Caco-2 (cell line): ENCODE measurements at regions not wholly inside any gene's neighbourhood (a gene's known extent, or its start where the extent isn't known, plus 50 kb on each side); places are given as distances from the start of the nearest gene placed in this dataset.

Experiments
- BruUV-seq: library from RNA; stranded (reverse); fragments of 400-500 nt; replicated peaks from 2 replicates; lab custom pipeline; 2021; lab: Mats Ljungman, UMichigan
- CTCF ChIA-PET: fragments of 300-600 bp; sonication (Branson Sonifier 250); formaldehyde crosslinking; loops from one replicate; lab custom pipeline; 2022; ENCODE audit warnings: antibody characterized with exemption; lab: Charles Lee
- POLR2A ChIA-PET: fragments of 300-600 bp; sonication (Branson Sonifier 250); formaldehyde crosslinking; loops from one replicate; lab custom pipeline; 2022; ENCODE audit warnings: antibody characterized with exemption; lab: Charles Lee
- DNase-seq, 2 experiments: peaks; one replicate each; pipeline versions ENCODE4 v3.0.0 to v3.0.0-alpha.2; 2020 to 2022
- H3K27me3 ChIP-seq: replicated peaks from 2 replicates; pipeline ENCODE4 v1.6.0; 2011; ENCODE audit warnings: low read length; ENCODE audit not compliant: control insufficient read depth, insufficient read depth
- H3K36me3 ChIP-seq: 2 replicates; pipeline ENCODE4 v1.5.1; 2011; ENCODE audit warnings: low read length; ENCODE audit not compliant: control insufficient read depth, insufficient read depth
- H3K4me1 ChIP-seq: fragments of 250-450 bp; sonication (Bioruptor Pico); 2 replicates; pipeline ENCODE4 v1.5.1; 2020; ENCODE audit warnings: mild to moderate bottlenecking
- H3K4me3 ChIP-seq: 2 replicates; pipeline ENCODE4 v1.5.1; 2011; ENCODE audit warnings: low read depth, mild to moderate bottlenecking, control low read depth, low read length
- H3K9me3 ChIP-seq: fragments of 250-450 bp; sonication (Bioruptor Pico); 2 replicates; pipeline ENCODE4 v1.5.1; 2020; ENCODE audit warnings: mild to moderate bottlenecking, moderate library complexity
- H3K27ac Mint-ChIP-seq: one replicate; pipeline ENCODE4 v1.8.0; 2022; ENCODE audit warnings: mixed read lengths; ENCODE audit not compliant: unreplicated experiment
- H3K27me3 Mint-ChIP-seq: one replicate; pipeline ENCODE4 v1.8.0; 2022; ENCODE audit warnings: mixed read lengths; ENCODE audit not compliant: insufficient read depth, unreplicated experiment
- H3K36me3 Mint-ChIP-seq: one replicate; pipeline ENCODE4 v1.8.0; 2022; ENCODE audit warnings: mild to moderate bottlenecking, mixed read lengths; ENCODE audit not compliant: insufficient read depth, unreplicated experiment
- H3K4me1 Mint-ChIP-seq: one replicate; pipeline ENCODE4 v1.8.0; 2022; ENCODE audit warnings: low read depth, mixed read lengths; ENCODE audit not compliant: unreplicated experiment
- H3K4me3 Mint-ChIP-seq: one replicate; pipeline ENCODE4 v1.8.0; 2022; ENCODE audit warnings: mild to moderate bottlenecking, moderate library complexity, mixed read lengths; ENCODE audit not compliant: unreplicated experiment
- H3K9me3 Mint-ChIP-seq: one replicate; pipeline ENCODE4 v1.8.0; 2022; ENCODE audit warnings: mixed read lengths; ENCODE audit not compliant: unreplicated experiment
- CTCF ChIP-seq, 2 experiments: fragments of 200-600 bp in 1 of 2; IDR thresholded peaks; 1 replicate in 1 of 2; 2 replicates in 1 of 2; pipeline versions ENCODE4 v1.5.1 to v1.8.0; 2011 to 2022; ENCODE audit warnings: antibody characterized with exemption in 1 of 2, control low read depth in 1 of 2, inconsistent platforms in 1 of 2, low read depth in 1 of 2, low read length in 1 of 2, mild to moderate bottlenecking in 1 of 2, moderate library complexity in 1 of 2; ENCODE audit not compliant: insufficient read depth in 1 of 2, severe bottlenecking in 1 of 2, unreplicated experiment in 1 of 2
- intact Hi-C: fragments of 100-400 bp; cut with micrococcal nuclease; formaldehyde crosslinking; loops from one replicate; pipeline ENCODE4 v1.10.0; 2022; ENCODE audit not compliant: unreplicated experiment

GRCh38 chr13:109418111-109418510 is 368.3 kb downstream of the IRS2 start:
- intact Hi-C loops = no loop called here
- H3K36me3 ChIP-seq = no peaks in the 10 kb centered on the region
- Mint-ChIP-seq H3K27ac (no peak overlapping the region), H3K9me3 (no peaks in the 10 kb centered on the region), H3K36me3 (no peaks in the 10 kb centered on the region), H3K27me3 (peaks cover 25% of the 10 kb centered on the region), H3K4me3 (no peak overlapping the region), H3K4me1 (no peaks in the 10 kb centered on the region)
- POLR2A ChIA-PET = no interaction called here
- H3K4me1 ChIP-seq = no peaks in the 10 kb centered on the region
- DNase-seq = no peak
- CTCF ChIA-PET = interaction anchor here (0.6 kb wide), 1 partner anchor 163 kb away, joined by 7 read pairs; no protein-coding TSS in a partner anchor
- no peak overlapping the region for H3K4me3 ChIP-seq
- H3K27me3 ChIP-seq = no peaks in the 10 kb centered on the region
- BruUV-seq = no TSS peak
- no peaks in the 10 kb centered on the region for H3K9me3 ChIP-seq
- no peak for TF ChIP-seq CTCF (IDR thresholded peaks at IDR 0.05; ENCODE audit: insufficient read depth in 1 of 2, low read depth in 1 of 2, low read length in 1 of 2, severe bottlenecking in 1 of 2, unreplicated experiment in 1 of 2)

DNA sequence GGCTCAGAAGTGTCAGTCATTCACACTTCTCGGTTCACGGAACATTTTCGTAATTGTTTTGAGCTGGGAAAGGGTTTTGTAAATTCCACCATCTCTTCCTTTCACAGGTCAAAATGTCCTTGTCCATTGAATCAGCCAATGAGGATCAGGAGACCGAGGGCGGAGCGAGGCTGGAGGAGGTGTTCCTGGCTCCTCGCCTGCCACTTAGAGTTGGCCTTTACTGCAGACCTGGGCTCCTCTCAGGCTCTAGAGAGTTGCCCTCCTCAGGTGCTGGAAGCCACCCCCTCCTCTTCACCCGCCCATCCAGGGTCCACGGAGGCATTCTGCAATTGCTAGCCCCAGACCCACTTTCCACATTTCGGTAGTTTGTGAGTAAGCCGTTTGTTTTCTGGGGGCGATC is 370.4 kb downstream of the IRS2 start:
- intact Hi-C loops = no loop called here
- CTCF ChIA-PET = no interaction called here
- Mint-ChIP-seq H3K36me3 (no peaks in the 10 kb centered on the region), H3K27me3 (peaks cover 17% of the 10 kb centered on the region), H3K9me3 (no peaks in the 10 kb centered on the region), H3K4me1 (peaks cover 7% of the 10 kb centered on the region), H3K27ac (no peak overlapping the region), H3K4me3 (no peak overlapping the region)
- H3K9me3 ChIP-seq = no peaks in the 10 kb centered on the region
- DNase-seq = no peak
- H3K36me3 ChIP-seq = no peaks in the 10 kb centered on the region
- no peaks in the 10 kb centered on the region for H3K4me1 ChIP-seq
- no peak for TF ChIP-seq CTCF (IDR thresholded peaks at IDR 0.05; ENCODE audit: insufficient read depth in 1 of 2, low read depth in 1 of 2, low read length in 1 of 2, severe bottlenecking in 1 of 2, unreplicated experiment in 1 of 2)
- no peaks in the 10 kb centered on the region for H3K27me3 ChIP-seq
- no TSS peak for BruUV-seq
- POLR2A ChIA-PET = no interaction called here
- H3K4me3 ChIP-seq = no peak overlapping the region

- Histone ChIP-seq H3K9me3 (no peaks in the 10 kb centered on the region), H3K4me1 (no peaks in the 10 kb centered on the region), H3K27me3 (no peaks in the 10 kb centered on the region), H3K36me3 (no peaks in the 10 kb centered on the region), H3K4me3 (no peak overlapping the region)
- Mint-ChIP-seq H3K36me3 (no peaks in the 10 kb centered on the region), H3K27me3 (peaks cover 14% of the 10 kb centered on the region), H3K27ac (no peak overlapping the region), H3K4me1 (peaks cover 7% of the 10 kb centered on the region), H3K4me3 (no peak overlapping the region), H3K9me3 (no peaks in the 10 kb centered on the region)
- ChIA-PET CTCF (no interaction called here), POLR2A (no interaction called here)
- DNase-seq = no peak
- BruUV-seq = no TSS peak
- TF ChIP-seq CTCF (IDR thresholded peaks at IDR 0.05; ENCODE audit: insufficient read depth in 1 of 2, low read depth in 1 of 2, low read length in 1 of 2, severe bottlenecking in 1 of 2, unreplicated experiment in 1 of 2) = no peak
- intact Hi-C loops = no loop called here
Measured at GRCh38 chr13:109415057-109415456, 371.3 kb downstream of the IRS2 start.
